HepG2 (cell line): ENCODE measurements at regions not wholly inside any gene's neighbourhood (a gene's known extent, or its start where the extent isn't known, plus 50 kb on each side); places are given as distances from the start of the nearest gene placed in this dataset.

Source experiments
- ATF6 ChIP-seq: sonication (generic); formaldehyde crosslinking; conservative IDR thresholded peaks from 2 replicates; pipeline ENCODE4 v1.4.0; 2020; ENCODE audit warnings: missing genetic modification reagents
- BRCA1 ChIP-seq: sonication (generic); formaldehyde crosslinking; IDR thresholded peaks from 2 replicates; pipeline ENCODE4 v1.4.0; 2020; ENCODE audit warnings: missing genetic modification reagents
- FOSL2 ChIP-seq: sonication (generic); formaldehyde crosslinking; IDR thresholded peaks from 2 replicates; pipeline ENCODE4 v1.4.0; 2020; ENCODE audit warnings: missing genetic modification reagents
- GMEB1 ChIP-seq: sonication (generic); formaldehyde crosslinking; IDR thresholded peaks from 2 replicates; pipeline ENCODE4 v1.5.1; 2020; ENCODE audit warnings: missing genetic modification reagents, mild to moderate bottlenecking, borderline replicate concordance
- NKX3-1 ChIP-seq: sonication (generic); formaldehyde crosslinking; IDR thresholded peaks from 2 replicates; pipeline ENCODE4 v1.5.0; 2020; ENCODE audit warnings: missing genetic modification reagents
- ZNF253 ChIP-seq: sonication (generic); formaldehyde crosslinking; IDR thresholded peaks from 2 replicates; pipeline ENCODE4 v1.8.0; 2022; ENCODE audit warnings: mild to moderate bottlenecking, missing genetic modification reagents, borderline replicate concordance
- ZNF546 ChIP-seq: sonication (generic); formaldehyde crosslinking; conservative IDR thresholded peaks from 2 replicates; pipeline ENCODE4 v1.8.1; 2023; ENCODE audit warnings: mild to moderate bottlenecking, missing genetic modification reagents
- ZNF564 ChIP-seq: sonication (generic); formaldehyde crosslinking; IDR thresholded peaks from 2 replicates; pipeline ENCODE4 v1.8.1; 2023; ENCODE audit warnings: mild to moderate bottlenecking, missing genetic modification reagents
- TF ChIP-seq, protein P1 (sequence below): sonication (generic); formaldehyde crosslinking; IDR thresholded peaks from 2 replicates; pipeline ENCODE4 v1.8.0; 2023; ENCODE audit warnings: mild to moderate bottlenecking, missing genetic modification reagents

GRCh38 chr17:36875698-36876293, 61.5 kb upstream of the LHX1 start (continued):
- no peak for TF ChIP-seq GMEB1 (CRISPR knock-in tag)
- no peak for TF ChIP-seq FOSL2 (CRISPR knock-in tag)
- TF ChIP-seq ZNF564 (CRISPR knock-in tag), result no peak
- no peak for TF ChIP-seq BRCA1 (CRISPR knock-in tag)
- TF ChIP-seq, protein P1, sequence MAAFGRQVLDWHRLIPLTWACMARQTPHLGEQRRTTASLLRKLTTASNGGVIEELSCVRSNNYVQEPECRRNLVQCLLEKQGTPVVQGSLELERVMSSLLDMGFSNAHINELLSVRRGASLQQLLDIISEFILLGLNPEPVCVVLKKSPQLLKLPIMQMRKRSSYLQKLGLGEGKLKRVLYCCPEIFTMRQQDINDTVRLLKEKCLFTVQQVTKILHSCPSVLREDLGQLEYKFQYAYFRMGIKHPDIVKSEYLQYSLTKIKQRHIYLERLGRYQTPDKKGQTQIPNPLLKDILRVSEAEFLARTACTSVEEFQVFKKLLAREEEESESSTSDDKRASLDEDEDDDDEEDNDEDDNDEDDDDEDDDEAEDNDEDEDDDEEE, result no peak
- no peak for TF ChIP-seq ZNF546 (CRISPR knock-in tag)
- TF ChIP-seq ATF6, result no peak
- no peak for TF ChIP-seq NKX3-1 (CRISPR knock-in tag)
- TF ChIP-seq ZNF253 (CRISPR knock-in tag), result no peak
- TF ChIP-seq, all 625 proteins: peak for 0
